Caco-2 (cell line): ENCODE measurements at regions not wholly inside any gene's neighbourhood (a gene's known extent, or its start where the extent isn't known, plus 50 kb on each side); places are given as distances from the start of the nearest gene placed in this dataset.

Source experiments
- BruUV-seq: library from RNA; stranded (reverse); fragments of 400-500 nt; replicated peaks from 2 replicates; lab custom pipeline; 2021; lab: Mats Ljungman, UMichigan
- CTCF ChIA-PET: fragments of 300-600 bp; sonication (Branson Sonifier 250); formaldehyde crosslinking; loops from one replicate; lab custom pipeline; 2022; ENCODE audit warnings: antibody characterized with exemption; lab: Charles Lee
- POLR2A ChIA-PET: fragments of 300-600 bp; sonication (Branson Sonifier 250); formaldehyde crosslinking; loops from one replicate; lab custom pipeline; 2022; ENCODE audit warnings: antibody characterized with exemption; lab: Charles Lee
- DNase-seq, 2 experiments: peaks; one replicate each; pipeline versions ENCODE4 v3.0.0 to v3.0.0-alpha.2; 2020 to 2022
- H3K27me3 ChIP-seq: replicated peaks from 2 replicates; pipeline ENCODE4 v1.6.0; 2011; ENCODE audit warnings: low read length; ENCODE audit not compliant: control insufficient read depth, insufficient read depth
- H3K36me3 ChIP-seq: 2 replicates; pipeline ENCODE4 v1.5.1; 2011; ENCODE audit warnings: low read length; ENCODE audit not compliant: control insufficient read depth, insufficient read depth
- H3K4me1 ChIP-seq: fragments of 250-450 bp; sonication (Bioruptor Pico); 2 replicates; pipeline ENCODE4 v1.5.1; 2020; ENCODE audit warnings: mild to moderate bottlenecking
- H3K4me3 ChIP-seq: 2 replicates; pipeline ENCODE4 v1.5.1; 2011; ENCODE audit warnings: low read depth, mild to moderate bottlenecking, control low read depth, low read length
- H3K9me3 ChIP-seq: fragments of 250-450 bp; sonication (Bioruptor Pico); 2 replicates; pipeline ENCODE4 v1.5.1; 2020; ENCODE audit warnings: mild to moderate bottlenecking, moderate library complexity
- H3K27ac Mint-ChIP-seq: one replicate; pipeline ENCODE4 v1.8.0; 2022; ENCODE audit warnings: mixed read lengths; ENCODE audit not compliant: unreplicated experiment
- H3K27me3 Mint-ChIP-seq: one replicate; pipeline ENCODE4 v1.8.0; 2022; ENCODE audit warnings: mixed read lengths; ENCODE audit not compliant: insufficient read depth, unreplicated experiment
- H3K36me3 Mint-ChIP-seq: one replicate; pipeline ENCODE4 v1.8.0; 2022; ENCODE audit warnings: mild to moderate bottlenecking, mixed read lengths; ENCODE audit not compliant: insufficient read depth, unreplicated experiment
- H3K4me1 Mint-ChIP-seq: one replicate; pipeline ENCODE4 v1.8.0; 2022; ENCODE audit warnings: low read depth, mixed read lengths; ENCODE audit not compliant: unreplicated experiment
- H3K4me3 Mint-ChIP-seq: one replicate; pipeline ENCODE4 v1.8.0; 2022; ENCODE audit warnings: mild to moderate bottlenecking, moderate library complexity, mixed read lengths; ENCODE audit not compliant: unreplicated experiment
- H3K9me3 Mint-ChIP-seq: one replicate; pipeline ENCODE4 v1.8.0; 2022; ENCODE audit warnings: mixed read lengths; ENCODE audit not compliant: unreplicated experiment
- CTCF ChIP-seq, 2 experiments: fragments of 200-600 bp in 1 of 2; IDR thresholded peaks; 1 replicate in 1 of 2; 2 replicates in 1 of 2; pipeline versions ENCODE4 v1.5.1 to v1.8.0; 2011 to 2022; ENCODE audit warnings: antibody characterized with exemption in 1 of 2, control low read depth in 1 of 2, inconsistent platforms in 1 of 2, low read depth in 1 of 2, low read length in 1 of 2, mild to moderate bottlenecking in 1 of 2, moderate library complexity in 1 of 2; ENCODE audit not compliant: insufficient read depth in 1 of 2, severe bottlenecking in 1 of 2, unreplicated experiment in 1 of 2
- intact Hi-C: fragments of 100-400 bp; cut with micrococcal nuclease; formaldehyde crosslinking; loops from one replicate; pipeline ENCODE4 v1.10.0; 2022; ENCODE audit not compliant: unreplicated experiment

GRCh38 chr3:72159487-72159886 lies 374.5 kb upstream of the PROK2 start:
- H3K36me3 Mint-ChIP-seq, result no peaks in the 10 kb centered on the region
- H3K36me3 ChIP-seq, result no peaks in the 10 kb centered on the region
- peaks cover 23% of the 10 kb centered on the region for H3K4me1 Mint-ChIP-seq
- no TSS peak for BruUV-seq
- intact Hi-C loops, result no loop called here
- no peaks in the 10 kb centered on the region for H3K9me3 ChIP-seq
- no peaks in the 10 kb centered on the region for H3K27me3 Mint-ChIP-seq
- no peak for DNase-seq
- no peak overlapping the region for H3K4me3 ChIP-seq
- CTCF ChIA-PET, result no interaction called here
- H3K9me3 Mint-ChIP-seq, result no peaks in the 10 kb centered on the region
- H3K27ac Mint-ChIP-seq, result no peak overlapping the region
- POLR2A ChIA-PET, result no interaction called here
- TF ChIP-seq CTCF (IDR thresholded peaks at IDR 0.05; ENCODE audit: insufficient read depth in 1 of 2, low read depth in 1 of 2, low read length in 1 of 2, severe bottlenecking in 1 of 2, unreplicated experiment in 1 of 2), result no peak
- H3K4me1 ChIP-seq, result peaks cover 13% of the 10 kb centered on the region; the same call in 1 of the 2 replicates
- no peak overlapping the region for H3K4me3 Mint-ChIP-seq
- no peaks in the 10 kb centered on the region for H3K27me3 ChIP-seq

GRCh38 chr3:72158639-72159326 lies 373.8 kb upstream of the PROK2 start:
- Mint-ChIP-seq H3K27me3 (no peaks in the 10 kb centered on the region), H3K36me3 (no peaks in the 10 kb centered on the region), H3K27ac (no peak overlapping the region), H3K4me3 (no peak overlapping the region), H3K9me3 (no peaks in the 10 kb centered on the region), H3K4me1 (peaks cover 23% of the 10 kb centered on the region)
- H3K4me3 ChIP-seq, result no peak overlapping the region
- intact Hi-C loops, result no loop called here
- peaks cover 13% of the 10 kb centered on the region; the same call in 1 of the 2 replicates for H3K4me1 ChIP-seq
- H3K27me3 ChIP-seq, result no peaks in the 10 kb centered on the region
- no TSS peak for BruUV-seq
- CTCF ChIA-PET, result no interaction called here
- POLR2A ChIA-PET, result no interaction called here
- no peaks in the 10 kb centered on the region for H3K36me3 ChIP-seq
- H3K9me3 ChIP-seq, result 0 out of 2 replicates have a peak, but pooled peaks cover 4% of the 10 kb centered on the region
- no peak for TF ChIP-seq CTCF (IDR thresholded peaks at IDR 0.05; ENCODE audit: insufficient read depth in 1 of 2, low read depth in 1 of 2, low read length in 1 of 2, severe bottlenecking in 1 of 2, unreplicated experiment in 1 of 2)
- DNase-seq, result no peak

GRCh38 chr3:72157748-72158638 lies 373.0 kb upstream of the PROK2 start:
- TF ChIP-seq CTCF (IDR thresholded peaks at IDR 0.05; ENCODE audit: insufficient read depth in 1 of 2, low read depth in 1 of 2, low read length in 1 of 2, severe bottlenecking in 1 of 2, unreplicated experiment in 1 of 2), result no peak
- H3K27ac Mint-ChIP-seq, result no peak overlapping the region
- no peak overlapping the region for H3K4me3 ChIP-seq
- H3K9me3 ChIP-seq, result 0 out of 2 replicates have a peak, but pooled peaks cover 5% of the 10 kb centered on the region
- intact Hi-C loops, result no loop called here
- no peaks in the 10 kb centered on the region for H3K27me3 Mint-ChIP-seq
- no peak overlapping the region for H3K4me3 Mint-ChIP-seq
- H3K4me1 Mint-ChIP-seq, result peaks cover 23% of the 10 kb centered on the region
- no peaks in the 10 kb centered on the region for H3K27me3 ChIP-seq
- CTCF ChIA-PET, result no interaction called here
- no peaks in the 10 kb centered on the region for H3K9me3 Mint-ChIP-seq
- H3K36me3 Mint-ChIP-seq, result no peaks in the 10 kb centered on the region
- H3K4me1 ChIP-seq, result peaks cover 13% of the 10 kb centered on the region; the same call in 1 of the 2 replicates
- H3K36me3 ChIP-seq, result no peaks in the 10 kb centered on the region
- no TSS peak for BruUV-seq
- DNase-seq, result no peak
- POLR2A ChIA-PET, result no interaction called here
